HG03378 (cell line): ENCODE measurements at regions not wholly inside any gene's neighbourhood (a gene's known extent, or its start where the extent isn't known, plus 50 kb on each side); places are given as distances from the start of the nearest gene placed in this dataset.

ENCODE experiments used
- ATAC-seq: cut with Tn5 transposase; IDR thresholded peaks from one replicate; pipeline ENCODE4 v1.9.1; 2021; ENCODE audit warnings: mild to moderate bottlenecking, moderate library complexity; ENCODE audit not compliant: unreplicated experiment

- ATAC-seq, result peak; percentile 87
Measured at GRCh38 chr2:105625632-105626031, 119.1 kb upstream of the NCK2 start.

- ATAC-seq, result no peak
Measured at GRCh38 chr2:105621038-105621437, 123.7 kb upstream of the NCK2 start.

GRCh38 chr2:105618351-105618659 is 126.4 kb upstream of the NCK2 start:
- ATAC-seq, result no peak

GRCh38 chr2:105617631-105618350 is 126.9 kb upstream of the NCK2 start:
- ATAC-seq, result no peak

GRCh38 chr2:105615305-105615704 is 129.4 kb upstream of the NCK2 start:
- ATAC-seq, result no peak

GRCh38 chr2:105611811-105612424 is 132.8 kb upstream of the NCK2 start:
- ATAC-seq, result no peak

GRCh38 chr2:105611333-105611637 is 133.4 kb upstream of the NCK2 start:
- ATAC-seq, result no peak

- ATAC-seq, result no peak
Measured at GRCh38 chr2:105610576-105611332, 134.0 kb upstream of the NCK2 start.

- no peak for ATAC-seq
Measured at GRCh38 chr2:105609746-105610402, 134.8 kb upstream of the NCK2 start.

GRCh38 chr2:105607920-105608504 is 136.7 kb upstream of the NCK2 start:
- no peak for ATAC-seq

GRCh38 chr2:105606081-105606480 is 138.6 kb upstream of the NCK2 start:
- no peak for ATAC-seq

GRCh38 chr2:105604938-105605337 is 139.8 kb upstream of the NCK2 start:
- no peak for ATAC-seq

GRCh38 chr2:105600949-105601794 is 143.5 kb upstream of the NCK2 start:
- ATAC-seq, result no peak

GRCh38 chr2:105600602-105600948 is 144.1 kb upstream of the NCK2 start:
- ATAC-seq, result no peak

- ATAC-seq, result no peak
Measured at GRCh38 chr2:105600037-105600442, 144.7 kb upstream of the NCK2 start.

- no peak for ATAC-seq
Measured at GRCh38 chr2:105598829-105599698, 145.6 kb upstream of the NCK2 start.

GRCh38 chr2:105597806-105598803 is 146.6 kb upstream of the NCK2 start:
- ATAC-seq, result no peak

GRCh38 chr2:105597011-105597805 is 147.5 kb upstream of the NCK2 start:
- ATAC-seq, result no peak
